Activated CD4-positive, alpha-beta T cell treated with anti-CD3 and anti-CD28 coated beads, Interleukin-2, amount 50 U/mL, for 4 hours (primary cell): ENCODE measurements at regions not wholly inside any gene's neighbourhood (a gene's known extent, or its start where the extent isn't known, plus 50 kb on each side); places are given as distances from the start of the nearest gene placed in this dataset.
"Not testable (repeated sequence)": the region's sequence is repeated elsewhere in the genome, so short reads cannot be mapped to it uniquely, and the experiment has no call there.

Experiments used
- DNase-seq, 2 experiments: peaks; one replicate each; pipeline ENCODE4 v3.0.0-alpha.2; 2020

- DNase-seq = no peak
Observed at GRCh38 chr6:144437105-144437504, 152.0 kb downstream of the UTRN start.

- no peak for DNase-seq
Observed at GRCh38 chr6:144438103-144438502, 153.0 kb downstream of the UTRN start.

GRCh38 chr6:144439016-144439415 lies 153.9 kb downstream of the UTRN start:
- no peak for DNase-seq

- DNase-seq = not testable (repeated sequence)
Observed at GRCh38 chr6:144441801-144442200, 156.7 kb downstream of the UTRN start.

- DNase-seq = no peak
Observed at GRCh38 chr6:144443157-144443556, 158.0 kb downstream of the UTRN start.

- no peak for DNase-seq
Observed at GRCh38 chr6:144447472-144447871, 162.3 kb downstream of the UTRN start.

- no peak for DNase-seq
Observed at GRCh38 chr6:144449218-144449617, 164.1 kb downstream of the UTRN start.

- DNase-seq = no peak
Observed at GRCh38 chr6:144449911-144450597, 164.9 kb downstream of the UTRN start.

GRCh38 chr6:144460327-144461095 lies 175.4 kb downstream of the UTRN start:
- no peak for DNase-seq

- no peak for DNase-seq
Observed at GRCh38 chr6:144462058-144462457, 176.9 kb downstream of the UTRN start.

- DNase-seq = no peak
Observed at GRCh38 chr6:144466716-144467115, 181.6 kb downstream of the UTRN start.

GRCh38 chr6:144467172-144467762 lies 182.1 kb downstream of the UTRN start:
- DNase-seq = no peak

- no peak for DNase-seq
Observed at GRCh38 chr6:144467921-144468320, 182.8 kb downstream of the UTRN start.

- peak; percentile 7 to 14 for DNase-seq
Observed at GRCh38 chr6:144468709-144469108, 183.6 kb downstream of the UTRN start.

- DNase-seq = no peak
Observed at GRCh38 chr6:144469144-144469575, 184.0 kb downstream of the UTRN start.

GRCh38 chr6:144470201-144470600 lies 185.1 kb downstream of the UTRN start:
- DNase-seq = not testable (repeated sequence)

GRCh38 chr6:144471986-144472385 lies 186.9 kb downstream of the UTRN start:
- DNase-seq = no peak

GRCh38 chr6:144474290-144474689 lies 189.2 kb downstream of the UTRN start:
- no peak for DNase-seq

GRCh38 chr6:144474904-144475303 lies 189.8 kb downstream of the UTRN start:
- no peak for DNase-seq

GRCh38 chr6:144475411-144475810 lies 190.3 kb downstream of the UTRN start:
- no peak for DNase-seq

GRCh38 chr6:144476286-144476685 lies 191.2 kb downstream of the UTRN start:
- DNase-seq = no peak

GRCh38 chr6:144477396-144477795 lies 192.3 kb downstream of the UTRN start:
- DNase-seq = no peak

- DNase-seq = no peak
Observed at GRCh38 chr6:144477856-144478255, 192.7 kb downstream of the UTRN start.

GRCh38 chr6:144478483-144478882 lies 193.3 kb downstream of the UTRN start:
- no peak for DNase-seq
